ENCODE measurements at regions not wholly inside any gene's neighbourhood (a gene's known extent, or its start where the extent isn't known, plus 50 kb on each side); places are given as distances from the start of the nearest gene placed in this dataset.
A peak's percentile ranks its signal among the peaks of the same experiment; 100 is the strongest.
"Not testable (repeated sequence)": the region's sequence is repeated elsewhere in the genome, so short reads cannot be mapped to it uniquely, and the experiment has no call there.

DNA sequence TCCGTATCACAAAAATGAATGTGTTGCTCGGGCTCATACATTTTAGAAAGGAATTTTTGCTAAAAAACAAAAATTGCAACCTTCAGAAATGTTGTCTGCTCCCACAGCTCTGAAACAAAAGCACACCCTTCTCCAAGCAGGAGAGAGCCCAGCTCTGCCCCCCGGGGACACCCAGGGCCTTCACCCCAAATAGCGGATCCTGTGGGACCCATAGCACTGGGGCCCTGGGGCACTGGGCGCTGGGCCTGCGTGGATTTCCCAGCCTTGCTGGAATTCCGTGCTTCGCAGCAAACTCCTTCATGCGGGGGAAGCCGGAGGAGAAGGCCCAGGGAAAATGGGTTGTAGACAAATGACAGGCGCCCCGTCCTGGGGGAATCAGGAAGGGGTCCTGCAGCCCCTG, 50.5 kb upstream of the SFSWAP start:
- H3K36me3 ChIP-seq (ENCODE audit: control insufficient read depth in 2 of 3, insufficient read depth in 3 of 3, low read length in 3 of 3); H3K4me3 ChIP-seq (ENCODE audit: low read length); H3K4me1 Mint-ChIP-seq; H3K36me3 Mint-ChIP-seq; H3K27ac ChIP-seq (ENCODE audit: low read depth, low read length); DNase-seq; H3K27ac Mint-ChIP-seq; H3K9me3 ChIP-seq (ENCODE audit: control insufficient read depth in 2 of 3, low read length in 3 of 3); H3K4me1 ChIP-seq (ENCODE audit: control insufficient read depth in 2 of 2, insufficient read depth in 2 of 2, low read length in 2 of 2); CTCF ChIA-PET; H3K27me3 ChIP-seq (ENCODE audit: control insufficient read depth in 2 of 2, insufficient read depth in 2 of 2, low read length in 2 of 2); POLR2A ChIA-PET; intact Hi-C loops (cut with micrococcal nuclease); ATAC-seq; H3K9me3 Mint-ChIP-seq: not testable (repeated sequence)
- Mint-ChIP-seq H3K4me3 (peak overlapping the region in 4 of 10 donors; percentile 11 to 51 (median 36)), H3K27me3 (peaks cover 0 to 10% (median 0%) of the 10 kb centered on the region in 5 donors)

All from naive thymus-derived CD4-positive, alpha-beta T cell (primary cell).